ENCODE measurements at regions not wholly inside any gene's neighbourhood (a gene's known extent, or its start where the extent isn't known, plus 50 kb on each side); places are given as distances from the start of the nearest gene placed in this dataset.

DNA sequence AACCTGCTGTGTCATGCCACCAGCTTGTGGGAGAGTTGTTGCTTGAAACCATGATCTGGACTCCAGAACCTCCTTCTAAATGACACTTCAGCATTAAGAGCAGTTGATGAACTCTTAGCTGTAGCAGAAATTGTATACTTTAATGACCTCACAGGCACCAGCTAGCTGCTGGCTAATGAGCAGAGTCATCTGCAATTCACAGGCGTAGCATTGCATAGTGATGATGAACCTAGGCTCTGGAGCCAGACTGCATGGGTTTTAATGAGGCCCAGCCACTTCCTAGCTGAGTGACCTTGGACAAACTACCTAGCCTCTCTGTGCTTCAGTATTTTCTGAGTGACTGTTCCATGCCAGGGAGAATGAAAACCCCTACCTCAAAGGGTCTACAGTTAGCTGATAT, 407.1 kb downstream of the LMO4 start:
- no peak for DNase-seq

DNA sequence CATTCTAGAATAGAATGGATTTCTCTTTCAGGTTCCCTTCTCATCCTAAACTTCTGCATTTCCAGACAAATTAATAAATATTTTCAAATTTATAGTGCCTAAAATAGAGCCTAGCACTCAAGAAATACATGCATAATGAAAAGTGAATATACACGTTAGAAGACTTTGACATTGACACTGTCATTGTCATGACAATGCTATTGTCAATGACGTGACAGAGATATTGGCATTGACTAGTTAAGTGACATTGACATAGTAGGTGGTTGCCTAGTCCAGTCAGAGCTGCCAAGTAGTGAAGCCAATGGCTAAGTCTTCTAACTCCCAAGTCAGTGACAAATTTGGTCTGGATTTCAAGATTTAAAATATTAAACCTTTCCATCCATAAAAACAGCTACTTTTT, 410.5 kb downstream of the LMO4 start:
- DNase-seq = no peak

DNA sequence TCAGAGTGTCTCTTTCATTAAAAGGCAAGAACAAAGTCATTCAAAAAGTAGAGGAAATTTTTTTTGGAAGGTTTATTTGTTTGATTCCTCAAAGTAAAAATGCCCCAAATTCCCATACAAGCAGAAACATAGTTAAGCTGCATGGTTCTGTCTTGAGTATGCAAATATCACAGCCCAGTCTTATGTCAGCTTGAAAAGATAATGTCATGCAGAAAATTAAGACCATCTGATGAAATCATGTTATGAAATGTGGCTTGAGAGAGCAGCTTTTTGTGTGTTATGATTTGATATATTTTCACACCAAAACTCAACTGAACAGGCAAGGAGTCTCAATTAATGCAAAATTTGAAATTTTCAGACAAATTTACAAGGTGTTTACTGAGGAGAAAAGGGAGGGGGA, 411.0 kb downstream of the LMO4 start:
- no peak for DNase-seq

DNA sequence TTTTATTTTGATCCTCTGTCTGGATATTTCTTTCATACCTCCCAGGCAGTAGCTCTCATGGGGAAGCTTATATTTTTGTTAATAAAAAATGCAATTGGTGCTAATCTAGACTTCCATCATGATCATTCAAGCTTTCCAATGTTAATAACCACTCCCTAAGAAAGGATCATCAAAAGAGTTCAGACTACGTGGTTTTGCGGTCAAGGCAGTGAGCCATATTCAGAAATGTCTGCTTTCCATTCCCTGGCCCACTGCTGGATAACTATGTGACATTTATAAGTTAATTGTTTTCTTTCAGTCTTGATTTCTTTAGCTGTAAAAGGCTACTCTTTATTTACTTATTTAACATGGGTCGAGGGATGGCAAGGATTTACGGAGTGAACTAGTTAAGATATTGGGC, 414.6 kb downstream of the LMO4 start:
- DNase-seq = no peak

DNA sequence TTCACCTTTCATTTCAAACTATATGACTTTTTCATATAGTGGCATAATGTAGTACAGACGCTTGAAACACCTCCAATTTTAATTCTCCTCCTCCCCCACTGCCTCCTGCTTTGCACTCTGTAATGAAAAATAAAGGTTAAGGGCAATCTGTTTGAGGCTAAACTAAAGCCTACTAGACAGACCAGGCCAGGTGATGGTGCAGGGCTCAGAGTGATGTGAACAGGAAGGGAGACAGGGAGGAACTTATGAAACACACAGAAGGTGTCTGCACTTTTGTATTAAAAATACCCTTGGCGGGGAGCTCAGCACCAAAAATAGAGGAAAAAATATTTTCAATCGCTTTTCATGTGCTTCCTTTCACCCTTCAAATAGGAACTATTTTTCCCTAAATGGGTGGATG, 415.4 kb downstream of the LMO4 start:
- no peak for DNase-seq

DNA sequence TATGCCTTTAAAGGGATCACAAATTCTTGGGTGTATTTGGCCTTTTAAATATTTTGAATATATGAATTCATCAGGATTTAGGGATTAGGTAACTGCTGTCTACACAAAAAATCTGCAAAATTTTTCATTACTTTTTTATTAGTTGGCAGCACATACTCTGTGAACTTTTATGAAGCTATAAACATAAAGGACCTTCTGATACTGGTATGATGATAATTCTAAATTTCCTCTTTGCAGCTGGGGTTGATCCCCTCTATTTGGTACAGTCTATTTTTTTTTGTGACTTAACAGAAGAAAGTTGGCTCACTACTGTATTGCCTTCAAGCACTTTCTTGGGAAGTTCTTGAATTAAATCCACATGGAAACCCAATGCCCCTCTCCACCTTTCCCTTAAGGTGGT, 416.1 kb downstream of the LMO4 start:
- DNase-seq = no peak

DNA sequence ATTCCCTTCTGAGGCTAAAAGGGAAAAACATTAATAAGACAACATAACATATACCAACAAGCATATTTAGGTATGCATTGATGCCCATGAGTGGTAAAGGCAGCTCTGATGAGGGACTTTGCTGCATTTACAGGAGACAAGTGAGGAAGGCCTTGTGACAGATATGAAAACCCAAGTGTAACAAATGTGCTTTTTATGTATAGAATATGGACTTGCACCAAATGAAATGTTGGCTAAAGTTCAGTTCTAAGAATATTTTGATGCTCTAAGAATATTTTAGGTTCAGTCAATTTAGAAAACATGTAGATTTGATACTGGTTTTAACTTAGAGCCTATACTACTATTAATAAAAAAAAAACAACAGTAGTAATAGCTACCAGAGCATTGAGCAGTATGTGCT, 424.7 kb downstream of the LMO4 start:
- no peak for DNase-seq

DNA sequence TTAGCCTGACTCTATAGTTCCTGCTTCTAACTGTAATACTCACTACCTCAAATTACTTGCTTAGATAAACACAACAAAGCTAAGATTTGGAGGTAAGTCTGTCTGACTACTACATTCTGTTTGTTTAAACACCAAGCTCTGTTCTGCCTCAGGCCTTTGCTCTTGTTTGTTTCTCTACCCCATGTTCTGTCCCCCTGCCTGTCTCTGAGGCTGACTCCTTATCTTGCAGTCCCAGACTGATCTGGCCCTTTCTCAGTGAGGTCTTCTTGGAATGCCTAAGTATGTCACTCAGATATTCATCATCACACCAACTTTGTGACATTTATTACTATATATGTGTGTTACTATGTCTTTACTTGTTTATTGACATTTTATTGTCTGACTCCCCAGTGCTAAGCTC, 425.5 kb downstream of the LMO4 start:
- no peak for DNase-seq

DNA sequence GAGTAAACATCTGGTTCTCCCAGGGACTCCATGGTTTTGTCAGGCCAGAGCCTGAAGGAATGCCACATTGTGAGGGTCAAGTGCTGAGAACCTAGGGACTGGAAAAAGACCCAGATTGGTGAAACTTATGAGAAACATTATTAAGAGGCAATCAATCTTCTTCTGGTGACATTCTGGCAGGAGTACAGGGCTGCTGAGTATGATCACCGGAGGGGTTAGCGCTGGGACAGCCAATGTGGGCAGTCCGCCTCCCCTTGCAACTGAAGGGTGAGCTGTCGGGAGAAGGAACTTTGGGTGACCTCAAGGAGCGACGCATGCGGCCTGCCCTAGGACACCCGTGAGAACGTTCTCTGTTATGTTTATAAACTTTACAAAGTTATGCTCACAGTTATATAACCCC, 429.0 kb downstream of the LMO4 start:
- DNase-seq = no peak

DNA sequence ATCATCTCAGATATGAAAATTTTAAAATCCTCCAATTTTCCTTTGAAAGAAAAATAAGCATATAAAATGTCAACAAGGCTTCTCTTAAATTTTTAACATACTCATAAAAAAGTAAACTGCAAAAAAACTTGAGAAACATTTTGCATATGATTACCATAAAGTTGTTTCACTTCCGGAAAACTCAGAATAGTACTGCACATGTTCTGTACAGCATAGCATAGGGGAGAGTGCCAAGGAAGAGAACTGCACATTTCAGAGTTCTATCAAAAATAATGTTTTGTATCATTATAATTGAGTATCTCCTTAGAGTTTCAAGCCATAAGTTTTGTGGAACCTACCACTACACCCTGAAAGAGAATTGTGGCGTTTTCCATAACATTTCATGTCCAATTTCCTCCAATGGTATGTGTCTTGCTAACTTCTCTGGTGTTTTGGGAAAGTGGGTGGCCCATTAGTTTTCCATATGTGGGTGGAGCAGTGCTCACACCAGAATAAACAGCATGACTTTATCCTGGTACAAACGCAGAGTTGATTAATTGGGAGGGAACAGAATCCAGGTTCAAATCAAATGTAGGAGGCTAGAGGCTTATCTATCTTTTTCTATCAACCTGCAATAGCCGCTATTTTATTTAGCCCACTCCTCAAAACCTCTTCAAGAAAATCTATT, 430.9 kb downstream of the LMO4 start:
- peak; percentile 60 for DNase-seq

DNA sequence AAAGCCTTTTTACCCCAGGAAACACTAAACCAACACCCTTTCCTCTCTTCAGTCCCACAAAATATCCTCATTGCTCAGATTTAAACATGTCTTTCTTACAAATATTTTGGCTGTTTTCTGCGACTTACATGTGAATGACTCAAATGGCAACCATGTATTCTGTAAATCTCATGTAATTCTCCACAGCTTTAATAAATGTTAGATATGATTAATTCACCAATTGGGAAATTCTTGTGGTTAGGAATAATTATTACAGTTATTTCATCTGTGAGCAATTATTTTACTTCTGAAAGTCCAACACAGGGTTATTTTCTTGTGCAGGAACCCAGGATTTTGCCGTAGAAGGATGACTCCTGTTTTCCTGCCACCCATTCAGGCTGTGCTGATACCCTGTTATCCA, 431.5 kb downstream of the LMO4 start:
- DNase-seq = no peak

DNA sequence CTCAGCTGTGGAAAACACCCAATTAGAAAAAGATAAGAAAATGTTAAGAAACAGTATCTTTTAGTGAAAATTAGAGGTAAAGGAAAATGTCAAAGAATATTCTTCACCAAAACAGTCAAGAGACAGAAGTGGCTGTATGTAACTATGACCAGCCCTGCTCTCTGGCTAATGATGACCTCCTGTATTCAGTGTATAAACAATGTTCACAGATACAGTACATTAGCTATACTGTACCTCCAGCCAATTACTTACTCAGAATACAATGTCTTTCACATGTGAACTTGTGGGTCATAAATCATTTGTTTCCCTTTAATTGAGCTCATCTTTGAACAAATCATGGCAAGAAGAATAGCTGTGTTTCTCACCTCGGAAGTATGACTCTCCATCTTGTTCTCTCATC, 432.0 kb downstream of the LMO4 start:
- no peak for DNase-seq

DNA sequence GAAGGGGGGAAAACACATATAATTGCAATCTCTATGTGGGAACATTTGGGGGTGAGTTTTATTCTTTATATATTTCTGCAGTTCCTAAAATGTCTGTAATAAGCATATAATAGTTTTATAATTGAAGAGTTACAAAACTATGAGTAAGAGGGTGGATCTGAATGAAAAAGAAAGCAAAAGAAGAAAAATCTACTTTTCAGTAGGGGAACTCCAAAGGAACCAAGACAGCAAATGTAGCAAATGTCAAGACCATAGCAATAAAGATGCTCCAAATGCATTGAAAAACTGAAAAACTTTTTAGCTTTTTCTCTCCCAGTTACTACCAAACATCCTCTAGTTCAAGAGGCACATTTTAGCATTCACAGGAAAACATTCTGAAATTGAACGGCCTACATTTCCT, 434.8 kb downstream of the LMO4 start:
- no peak for DNase-seq

DNA sequence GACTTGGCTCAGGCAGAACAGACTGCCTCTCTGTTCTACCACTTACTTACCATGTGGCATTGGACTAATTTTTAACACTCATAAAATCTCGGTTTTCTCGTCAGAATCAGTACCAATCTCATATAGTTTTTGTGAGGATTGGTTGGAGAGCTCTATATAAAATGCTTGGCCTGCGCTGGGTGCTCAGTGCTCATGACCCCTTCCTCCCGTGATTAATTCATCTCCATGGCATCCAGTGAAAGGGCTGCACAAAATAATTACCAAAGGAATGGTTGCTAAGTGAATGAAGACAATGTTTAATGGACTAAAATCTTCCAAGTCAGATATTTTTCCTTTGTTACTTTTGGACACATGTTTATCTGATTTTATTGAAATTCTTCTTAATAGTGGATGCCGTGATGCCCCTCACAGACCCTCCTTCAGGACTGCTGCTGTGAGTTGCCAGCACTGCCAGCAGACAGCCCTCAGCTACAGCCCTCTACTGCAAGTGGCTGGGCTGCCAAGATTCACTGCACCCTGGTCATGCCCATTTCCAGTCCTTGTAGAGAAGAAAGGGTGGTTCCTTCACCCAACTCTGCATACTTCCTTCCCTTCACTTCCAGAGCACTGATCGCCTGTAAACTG, 436.5 kb downstream of the LMO4 start:
- DNase-seq = no peak

DNA sequence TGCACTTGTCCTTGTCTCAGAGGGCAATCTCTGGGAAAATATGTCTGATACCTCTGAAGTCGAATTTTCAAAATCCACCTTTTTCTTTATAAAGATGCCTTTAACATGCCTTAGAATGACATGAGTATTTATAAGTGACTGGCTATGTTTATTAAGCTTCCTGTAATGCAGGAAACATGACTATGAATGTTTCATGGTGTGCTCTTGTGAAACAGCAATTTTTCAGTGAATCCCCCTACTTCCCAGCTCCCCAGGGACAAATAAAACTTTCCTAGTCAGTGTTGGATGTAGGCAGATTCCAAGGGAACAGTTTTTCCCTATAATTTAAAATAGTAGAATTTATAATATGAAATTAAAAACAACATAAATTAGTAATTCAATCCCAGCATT, 437.0 kb downstream of the LMO4 start:
- no peak for DNase-seq

DNA sequence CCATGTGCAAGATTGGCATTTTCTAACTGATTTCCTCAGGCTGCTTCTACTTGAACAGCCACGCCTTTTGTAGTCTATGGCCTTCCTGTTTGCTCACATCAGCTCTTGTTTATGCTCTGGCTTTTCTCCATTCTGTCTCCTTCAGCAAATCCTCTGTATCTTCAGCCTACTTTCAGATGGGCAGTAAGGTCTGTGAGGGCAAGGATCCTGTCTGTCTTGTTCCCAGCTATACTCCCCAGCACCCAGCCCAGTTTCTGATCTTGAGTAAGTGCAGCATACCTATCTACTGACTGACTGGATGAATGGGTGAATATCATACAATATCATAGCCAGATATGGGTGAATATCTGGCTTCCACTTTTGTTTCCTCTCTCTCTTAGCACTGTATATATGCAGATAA, 438.1 kb downstream of the LMO4 start:
- no peak for DNase-seq

DNA sequence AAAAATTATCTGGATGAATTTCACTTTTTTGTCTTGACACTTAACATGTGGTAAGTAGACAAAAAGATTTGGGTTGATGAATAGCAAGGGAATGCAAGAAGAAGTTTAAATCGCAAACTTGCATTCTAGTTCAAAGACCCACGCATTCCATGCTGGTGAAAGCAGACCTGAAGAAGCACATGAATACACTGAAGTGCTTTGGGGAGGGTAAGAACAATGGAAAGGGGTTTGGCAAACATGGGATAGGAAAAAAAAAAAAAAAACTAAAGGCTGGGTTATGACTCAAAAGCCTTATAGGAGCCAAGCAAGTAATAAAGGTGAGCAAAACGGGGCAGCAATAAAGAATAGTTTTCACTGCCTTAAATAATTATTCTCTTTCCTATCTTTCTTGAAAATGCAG, 450.2 kb downstream of the LMO4 start:
- no peak for DNase-seq

DNA sequence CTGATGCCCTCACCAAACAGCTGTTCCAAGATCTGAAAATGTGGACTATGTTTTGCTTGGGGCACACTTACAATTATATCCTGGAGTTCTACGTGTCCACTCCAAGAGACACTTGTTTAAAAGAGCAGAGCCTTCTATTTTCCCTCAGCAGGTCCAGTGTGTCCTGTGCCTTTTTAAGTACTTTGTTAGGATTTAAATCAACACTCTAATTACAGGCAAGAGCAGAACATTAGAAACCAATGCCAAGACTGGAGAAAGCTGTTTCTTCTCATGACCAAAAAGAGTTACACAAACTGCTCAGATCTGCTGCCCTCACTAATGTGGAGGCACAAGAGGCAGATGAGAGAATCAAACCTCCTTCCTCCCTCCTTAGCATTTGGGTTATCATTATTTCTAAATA, 452.9 kb downstream of the LMO4 start:
- DNase-seq = no peak

DNA sequence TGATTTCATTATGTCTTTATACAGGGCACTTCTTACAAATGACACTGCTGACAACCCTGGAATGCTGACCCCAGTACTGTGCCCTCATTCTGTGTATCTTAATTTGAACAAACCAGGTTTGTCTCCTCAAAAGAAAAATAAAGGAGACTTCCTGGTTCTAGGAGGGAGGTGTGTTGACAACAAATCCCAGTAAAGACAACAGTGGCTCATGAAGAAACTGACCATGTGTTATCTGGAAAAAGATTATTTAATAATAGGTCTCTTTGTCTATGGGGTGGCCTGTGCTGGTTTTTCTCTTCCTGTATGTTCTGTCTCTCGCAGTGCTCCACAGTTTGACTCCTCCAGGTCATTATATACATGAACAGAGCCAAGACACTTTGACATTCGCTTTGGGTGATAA, 454.6 kb downstream of the LMO4 start:
- no peak for DNase-seq

DNA sequence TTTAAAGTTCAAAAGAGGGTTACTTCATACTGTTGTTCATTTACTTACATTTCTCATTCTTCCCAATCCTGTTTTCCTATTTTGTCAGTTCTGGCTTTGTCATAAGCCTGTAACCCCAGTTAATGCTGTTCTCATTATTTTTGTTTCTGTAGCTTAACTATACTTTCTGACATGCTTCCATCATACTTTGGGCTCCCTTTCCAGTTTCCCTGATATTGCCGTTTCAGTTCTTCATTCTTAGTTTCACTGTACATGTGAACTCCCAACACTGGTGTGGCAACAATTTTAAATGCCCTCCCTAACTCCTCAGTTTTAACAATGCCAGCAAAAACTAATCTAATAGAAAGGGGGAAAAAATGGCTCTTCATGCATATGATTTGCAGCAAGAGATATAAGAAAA, 456.7 kb downstream of the LMO4 start:
- peak; percentile 82 for DNase-seq

DNA sequence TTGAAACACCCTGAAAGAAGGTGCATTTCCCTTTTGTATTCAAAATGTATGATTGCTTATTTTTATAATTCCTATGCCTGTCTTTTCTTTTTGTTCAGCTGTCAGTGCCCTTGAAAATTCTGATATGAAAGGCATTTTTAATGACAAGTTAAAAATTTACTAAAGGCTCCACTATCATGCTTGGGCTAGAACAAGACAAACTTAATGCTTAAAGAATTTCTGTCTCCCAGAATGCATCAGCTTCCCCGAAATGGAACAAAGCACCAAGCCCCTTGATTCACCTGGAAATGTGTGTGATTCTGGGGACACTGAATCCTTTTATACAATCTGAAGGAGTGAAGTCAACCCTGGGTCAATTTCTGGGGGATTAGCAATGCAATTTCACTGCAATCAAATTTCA, 457.5 kb downstream of the LMO4 start:
- DNase-seq = no peak

DNA sequence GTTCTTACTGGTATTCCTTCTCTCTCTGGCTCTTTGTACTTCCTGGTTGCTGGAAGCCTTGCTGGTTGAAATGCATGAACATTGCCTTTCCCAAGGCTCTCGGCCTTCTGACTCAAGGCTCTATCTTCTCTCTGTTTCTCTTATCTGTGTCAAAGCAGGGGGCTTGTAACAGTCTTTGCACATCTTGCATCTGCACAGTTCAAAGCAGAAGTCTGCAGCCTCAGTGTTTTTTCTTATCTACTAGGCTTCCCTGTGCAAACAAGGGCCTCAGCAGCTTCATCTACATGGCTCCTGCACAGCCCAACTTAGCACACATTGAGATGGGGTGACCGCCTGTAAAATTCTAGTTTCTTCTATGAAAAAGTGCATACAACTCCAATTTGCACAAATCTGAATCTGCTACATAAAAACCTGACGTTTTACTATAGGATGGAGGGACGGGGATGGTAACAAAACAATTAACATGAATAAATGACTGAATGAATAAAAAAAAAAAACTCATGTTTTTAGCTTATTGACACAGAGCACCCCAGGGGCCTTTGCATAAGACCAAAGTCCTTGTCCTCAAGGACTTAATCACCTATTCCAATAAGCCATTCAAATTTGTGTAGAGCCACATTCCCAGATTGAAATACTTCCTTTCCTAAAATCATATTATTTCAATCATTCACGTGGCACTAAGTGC, 458.3 kb downstream of the LMO4 start:
- no peak for DNase-seq

DNA sequence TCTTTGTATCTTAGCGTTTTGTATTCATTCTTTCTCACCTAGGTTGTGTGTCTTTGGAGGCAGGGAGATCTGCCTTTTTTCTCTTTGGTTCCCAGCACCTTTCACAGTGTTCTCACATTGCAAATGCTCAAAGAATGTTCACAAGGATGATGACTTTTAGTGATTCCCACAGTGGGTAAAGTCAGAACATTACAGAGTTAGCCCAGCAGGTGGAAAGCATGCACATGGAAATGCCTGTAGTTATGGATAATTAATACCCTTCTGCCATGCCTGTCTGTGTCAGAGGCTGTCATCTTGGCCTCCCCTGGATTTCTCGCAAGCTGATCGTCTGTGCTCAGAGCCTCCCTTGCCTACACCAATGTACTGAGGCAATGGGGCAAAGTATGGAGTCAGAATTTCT, 458.9 kb downstream of the LMO4 start:
- no peak for DNase-seq

DNA sequence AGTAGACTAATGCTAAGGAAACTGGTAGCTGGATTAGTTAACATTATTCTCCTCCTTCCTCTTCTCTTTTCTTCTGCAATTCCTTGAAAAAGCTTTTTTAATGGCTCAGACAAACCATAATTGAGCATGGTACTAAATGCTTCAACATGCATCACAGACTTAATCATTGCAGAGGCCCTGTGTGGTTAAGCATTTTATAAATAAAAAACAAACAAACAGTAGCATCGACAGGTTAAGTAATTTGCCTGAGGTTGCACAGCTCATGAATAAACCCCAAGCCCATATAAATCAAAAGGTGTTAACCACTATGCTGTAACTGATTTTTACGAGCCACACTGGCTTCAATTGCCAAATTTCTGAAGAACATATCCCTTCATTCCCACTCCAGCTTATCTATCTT, 462.1 kb downstream of the LMO4 start:
- peak; percentile 46 for DNase-seq
